ENCODE measurements at regions not wholly inside any gene's neighbourhood (a gene's known extent, or its start where the extent isn't known, plus 50 kb on each side); places are given as distances from the start of the nearest gene placed in this dataset.

DNA sequence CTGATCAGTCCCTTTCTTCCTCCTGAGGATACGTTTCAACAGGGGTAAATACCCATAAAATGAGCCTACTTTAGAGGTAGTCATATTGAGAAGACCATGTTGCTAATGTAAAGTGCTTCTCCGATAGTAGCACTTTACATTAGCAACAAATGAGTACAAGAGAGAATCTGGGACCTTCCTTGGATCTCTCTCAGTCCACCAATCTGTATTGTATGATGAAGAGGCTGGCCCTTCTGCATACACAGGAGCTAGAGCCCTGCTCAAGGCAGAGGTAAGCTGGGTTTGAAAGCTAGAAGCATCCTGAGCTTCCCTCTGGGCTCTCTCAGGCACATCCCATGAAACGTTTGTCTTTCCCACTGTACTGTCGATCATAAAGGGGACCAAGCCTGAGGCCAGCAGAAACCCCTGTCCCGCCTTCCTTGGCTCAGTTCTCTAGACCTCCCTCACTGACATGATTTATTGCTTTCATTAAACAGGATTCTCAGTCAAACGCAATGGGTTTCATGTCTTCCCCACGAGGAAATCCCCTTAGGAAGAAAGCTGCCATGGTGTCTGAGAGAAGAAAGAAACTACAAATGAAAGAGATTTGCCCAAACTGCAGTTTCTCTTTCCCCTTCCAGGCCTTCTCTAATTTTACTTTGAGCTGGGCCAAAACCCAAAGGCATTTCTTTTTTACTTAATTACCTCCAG lies 62.8 kb upstream of the BCAR3 start:
- no peak for DNase-seq (ENCODE audit: low read depth in 2 of 2)

GRCh38 chr1:93743465-93743864 lies 61.8 kb upstream of the BCAR3 start:
- no peak for DNase-seq (ENCODE audit: low read depth in 2 of 2)

DNA sequence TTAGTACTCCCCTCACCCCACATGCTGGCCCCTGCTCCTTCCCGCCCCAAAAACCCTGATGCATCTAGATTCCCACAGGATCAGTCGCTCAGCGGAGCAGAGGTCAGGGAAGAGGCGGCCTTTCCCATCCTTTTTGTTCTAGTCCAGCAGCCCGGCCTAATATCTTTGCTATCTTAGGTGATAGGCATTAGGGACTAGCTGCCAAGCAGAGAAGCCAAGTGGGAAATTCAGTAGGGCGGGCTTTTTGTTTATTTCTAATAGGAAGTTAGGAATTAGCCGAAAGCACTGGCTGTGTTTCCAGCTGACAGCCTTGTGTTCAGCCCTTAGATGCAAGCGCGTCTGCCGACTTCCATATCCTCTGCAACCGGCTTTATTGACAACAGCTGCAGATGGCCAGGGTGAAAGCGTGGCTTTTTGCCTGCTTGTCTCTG lies 59.0 kb upstream of the BCAR3 start:
- no peak for DNase-seq (ENCODE audit: low read depth in 2 of 2)

- no peak for DNase-seq (ENCODE audit: low read depth in 2 of 2)
These were observed 58.5 kb upstream of the BCAR3 start for GRCh38 chr1:93740157-93740556.

GRCh38 chr1:93739472-93739871 lies 57.8 kb upstream of the BCAR3 start:
- DNase-seq (ENCODE audit: low read depth in 2 of 2): no peak

GRCh38 chr1:93738926-93739325 lies 57.3 kb upstream of the BCAR3 start:
- no peak for DNase-seq (ENCODE audit: low read depth in 2 of 2)

DNA sequence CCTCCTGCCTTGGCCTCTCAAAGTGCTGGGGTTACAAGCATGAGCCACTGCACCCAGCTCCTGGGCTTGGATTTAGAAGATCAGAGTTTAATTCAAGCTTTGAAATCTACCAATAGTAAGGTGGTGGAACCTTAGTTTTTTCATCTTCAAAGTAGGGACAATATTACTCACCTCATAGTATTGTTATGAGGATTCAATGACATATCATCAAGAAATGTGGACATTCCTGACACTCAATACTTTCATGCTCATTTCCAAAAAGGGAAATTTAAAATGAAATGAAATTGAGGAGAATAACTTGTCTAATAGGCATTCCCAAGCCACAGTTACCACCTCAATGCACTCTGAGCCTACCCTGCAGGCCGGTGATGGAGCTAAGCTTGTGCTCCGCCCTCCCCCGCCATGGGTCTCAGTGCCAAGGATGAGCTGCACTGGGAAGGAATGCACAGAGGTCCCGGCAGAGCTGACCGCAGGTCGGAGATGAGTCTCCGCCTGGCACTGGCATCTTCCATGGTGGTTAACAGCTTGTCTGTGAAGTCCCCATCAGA lies 56.5 kb upstream of the BCAR3 start:
- DNase-seq (ENCODE audit: low read depth in 2 of 2): no peak

- DNase-seq (ENCODE audit: low read depth in 2 of 2): no peak
These were observed 54.1 kb upstream of the BCAR3 start for GRCh38 chr1:93735722-93736121.

GRCh38 chr1:93734999-93735398 lies 53.4 kb upstream of the BCAR3 start:
- no peak for DNase-seq (ENCODE audit: low read depth in 2 of 2)

DNA sequence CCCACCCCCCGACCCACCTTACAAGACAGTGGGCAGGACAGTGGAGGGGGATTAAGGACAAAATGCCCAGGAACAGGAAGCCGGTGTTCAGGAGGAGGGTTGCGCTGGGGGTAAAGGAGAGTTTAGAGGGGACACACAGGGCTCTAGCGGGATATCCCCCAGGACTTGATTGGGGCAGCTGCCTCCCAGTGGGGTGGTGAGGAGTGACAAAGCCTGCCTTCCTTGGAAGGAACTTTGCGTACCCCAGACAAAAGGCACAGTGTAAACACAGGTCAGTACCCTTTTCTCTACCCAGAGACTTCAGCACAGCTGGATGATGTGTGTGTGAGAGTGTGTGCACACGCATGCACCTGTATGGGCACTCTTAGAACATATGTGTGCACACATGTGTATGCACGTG lies 51.7 kb upstream of the BCAR3 start:
- no peak for DNase-seq (ENCODE audit: low read depth in 2 of 2)

DNA sequence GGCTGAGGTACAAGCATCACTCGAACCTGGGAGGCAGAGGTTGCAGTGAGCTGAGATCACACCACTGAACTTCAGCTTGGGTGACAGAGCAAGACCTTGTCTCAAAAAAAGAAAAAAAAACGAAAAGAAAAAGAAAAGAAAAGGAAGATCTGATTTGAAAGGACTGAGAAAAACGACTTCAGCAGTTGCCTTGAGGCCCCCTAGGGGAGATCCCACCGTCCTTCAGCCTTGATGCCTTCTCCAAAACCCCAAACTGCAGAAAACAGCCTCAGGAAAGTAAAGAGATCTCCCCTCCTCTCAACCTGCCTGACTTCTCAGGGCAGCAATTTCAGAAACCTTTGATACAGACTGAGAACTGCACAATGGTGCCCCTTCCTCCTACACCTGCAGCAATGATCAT lies 50.9 kb upstream of the BCAR3 start:
- no peak for DNase-seq (ENCODE audit: low read depth in 2 of 2)

Measured in stimulated activated CD8-positive, alpha-beta memory T cell treated with anti-CD3 and anti-CD28 coated beads, Interleukin-15, amount 100 ng/mL, for 4 hours (primary cell).